Vagina (tissue), 2 donors: ENCODE measurements at regions not wholly inside any gene's neighbourhood (a gene's known extent, or its start where the extent isn't known, plus 50 kb on each side); places are given as distances from the start of the nearest gene placed in this dataset.

Experiments
- CTCF ChIP-seq, 3 experiments: fragments of 450-650 bp in 2 of 3; fragments of 200-600 bp in 1 of 3; sonication (generic) in 1 of 3; IDR thresholded peaks; one replicate each; pipeline ENCODE4 v1.5.1; 2017 to 2019; ENCODE audit warnings: antibody characterized with exemption in 3 of 3, mild to moderate bottlenecking in 2 of 3, moderate library complexity in 2 of 3
- POLR2A ChIP-seq, 2 donors: fragments of 450-650 bp; IDR thresholded peaks; one replicate each; pipeline ENCODE4 v1.6.1; 2017; ENCODE audit warnings: antibody characterized with exemption in 2 of 2, mild to moderate bottlenecking in 2 of 2, moderate library complexity in 2 of 2

GRCh38 chr6:98027898-98028297 is 744.9 kb upstream of the MMS22L start:
- TF ChIP-seq CTCF (IDR thresholded peaks at IDR 0.05) (no peak), POLR2A (IDR thresholded peaks at IDR 0.05) (no peak)
